WTC11 (cell line): ENCODE measurements at regions not wholly inside any gene's neighbourhood (a gene's known extent, or its start where the extent isn't known, plus 50 kb on each side); places are given as distances from the start of the nearest gene placed in this dataset.

Experiments
- ATAC-seq: fragments of 200-7000 bp; cut with Tn5 transposase; 2 replicates; pipeline ENCODE4 v1.10.0; 2021; ENCODE audit warnings: mild to moderate bottlenecking, moderate library complexity
- CTCF ChIA-PET: fragments of 300-600 bp; sonication (Branson Sonifier 250); formaldehyde crosslinking; loops from one replicate; lab custom pipeline; 2021; ENCODE audit warnings: antibody characterized with exemption; lab: Charles Lee
- POLR2A ChIA-PET: fragments of 350-600 bp; sonication (Branson Sonifier 250); formaldehyde crosslinking; loops from one replicate; lab custom pipeline; 2021; ENCODE audit warnings: antibody characterized with exemption; lab: Charles Lee
- DNase-seq: peaks from one replicate; pipeline ENCODE4 v3.0.0; 2021; ENCODE audit warnings: low spot score
- H3K27ac Mint-ChIP-seq: 2 replicates; pipeline ENCODE4 v1.8.0; 2021; ENCODE audit warnings: mixed read lengths
- H3K27me3 Mint-ChIP-seq: 2 replicates; pipeline ENCODE4 v1.8.0; 2021; ENCODE audit warnings: low read depth, mild to moderate bottlenecking, moderate library complexity, mixed read lengths
- H3K36me3 Mint-ChIP-seq: 2 replicates; pipeline ENCODE4 v1.8.0; 2021; ENCODE audit warnings: mixed read lengths
- H3K4me1 Mint-ChIP-seq: 2 replicates; pipeline ENCODE4 v1.8.0; 2022; ENCODE audit warnings: mixed read lengths
- H3K4me3 Mint-ChIP-seq: 2 replicates; pipeline ENCODE4 v1.8.0; 2021; ENCODE audit warnings: mild to moderate bottlenecking, moderate library complexity, mixed read lengths
- H3K9me3 Mint-ChIP-seq: 2 replicates; pipeline ENCODE4 v1.8.0; 2021; ENCODE audit warnings: mixed read lengths
- AFF4 ChIP-seq: sonication (generic); formaldehyde crosslinking; IDR thresholded peaks from 2 replicates; pipeline ENCODE4 v1.8.1; 2023; ENCODE audit warnings: mild to moderate bottlenecking, missing genetic modification reagents, borderline replicate concordance
- AR ChIP-seq: fragments of 250-450 bp; sonication (Bioruptor Pico); IDR thresholded peaks from 2 replicates; pipeline ENCODE4 v1.9.0; 2021; ENCODE audit warnings: mild to moderate bottlenecking
- ATF3 ChIP-seq: sonication (generic); formaldehyde crosslinking; conservative IDR thresholded peaks from 2 replicates; pipeline ENCODE4 v1.8.1; 2022; ENCODE audit warnings: mild to moderate bottlenecking, missing genetic modification reagents
- CDX4 ChIP-seq: fragments of 250-450 bp; sonication (Bioruptor Pico); IDR thresholded peaks from 2 replicates; pipeline ENCODE4 v1.9.0; 2021; ENCODE audit warnings: moderate library complexity, mild to moderate bottlenecking, inconsistent platforms, borderline replicate concordance
- CREB1 ChIP-seq: sonication (generic); formaldehyde crosslinking; IDR thresholded peaks from 2 replicates; pipeline ENCODE4 v1.8.0; 2023; ENCODE audit warnings: mild to moderate bottlenecking, missing genetic modification reagents
- ESRRA ChIP-seq: sonication (generic); formaldehyde crosslinking; IDR thresholded peaks from 2 replicates; pipeline ENCODE4 v1.8.1; 2022; ENCODE audit warnings: mild to moderate bottlenecking, missing genetic modification reagents, borderline replicate concordance
- FOXP1 ChIP-seq: sonication (generic); formaldehyde crosslinking; IDR thresholded peaks from 2 replicates; pipeline ENCODE4 v1.8.0; 2022; ENCODE audit warnings: missing genetic modification reagents, mild to moderate bottlenecking, moderate library complexity, borderline replicate concordance
- OVOL2 ChIP-seq: fragments of 250-450 bp; sonication (Bioruptor Pico); IDR thresholded peaks from 2 replicates; pipeline ENCODE4 v1.9.0; 2021; ENCODE audit warnings: mild to moderate bottlenecking, borderline replicate concordance
- RORB ChIP-seq: fragments of 250-450 bp; sonication (Bioruptor Pico); IDR thresholded peaks from 2 replicates; pipeline ENCODE4 v1.9.0; 2021; ENCODE audit warnings: mild to moderate bottlenecking
- SOX15 ChIP-seq: fragments of 250-450 bp; sonication (Bioruptor Pico); IDR thresholded peaks from 2 replicates; pipeline ENCODE4 v1.9.0; 2021; ENCODE audit warnings: mild to moderate bottlenecking
- STAT6 ChIP-seq: sonication (generic); formaldehyde crosslinking; conservative IDR thresholded peaks from 2 replicates; pipeline ENCODE4 v1.8.1; 2023; ENCODE audit warnings: mild to moderate bottlenecking, low read depth, missing genetic modification reagents, moderate library complexity
- USF1 ChIP-seq: sonication (generic); formaldehyde crosslinking; IDR thresholded peaks from 2 replicates; pipeline ENCODE4 v1.8.0; 2022; ENCODE audit warnings: mild to moderate bottlenecking, missing genetic modification reagents
- ZBTB43 ChIP-seq: sonication (generic); formaldehyde crosslinking; IDR thresholded peaks from 2 replicates; pipeline ENCODE4 v1.8.1; 2023; ENCODE audit warnings: mild to moderate bottlenecking, missing genetic modification reagents
- ZMAT4 ChIP-seq: fragments of 250-450 bp; sonication (Bioruptor Pico); IDR thresholded peaks from 2 replicates; pipeline ENCODE4 v1.9.0; 2021; ENCODE audit warnings: mild to moderate bottlenecking
- ZNF219 ChIP-seq: sonication (generic); formaldehyde crosslinking; IDR thresholded peaks from 2 replicates; pipeline ENCODE4 v1.8.0; 2023; ENCODE audit warnings: missing genetic modification reagents, mild to moderate bottlenecking, borderline replicate concordance
- ZNF317 ChIP-seq: sonication (generic); formaldehyde crosslinking; IDR thresholded peaks from 2 replicates; pipeline ENCODE4 v1.8.1; 2023; ENCODE audit warnings: low read depth, mild to moderate bottlenecking, moderate library complexity, missing genetic modification reagents, borderline replicate concordance
- ZSCAN18 ChIP-seq: fragments of 250-450 bp; sonication (Bioruptor Pico); IDR thresholded peaks from 2 replicates; pipeline ENCODE4 v2.1.2; 2022; ENCODE audit warnings: mild to moderate bottlenecking, moderate library complexity

GRCh38 chr4:115660465-115660864 is 547.0 kb upstream of the NDST4 start:
- ChIA-PET CTCF (no interaction called here), POLR2A (no interaction called here)
- Mint-ChIP-seq H3K27ac (no peak overlapping the region), H3K9me3 (no peaks in the 10 kb centered on the region), H3K27me3 (no peaks in the 10 kb centered on the region), H3K4me3 (no peak overlapping the region), H3K36me3 (no peaks in the 10 kb centered on the region), H3K4me1 (peaks cover 20% of the 10 kb centered on the region)
- ATAC-seq (no peak), DNase-seq (no peak)
- TF ChIP-seq FOXP1 (no peak), STAT6 (no peak), ESRRA (no peak), USF1 (no peak), OVOL2 (CRISPR knock-in tag) (no peak), SOX15 (CRISPR knock-in tag) (no peak), ATF3 (no peak), CDX4 (CRISPR knock-in tag) (no peak), ZNF219 (no peak), AR (no peak), ZSCAN18 (CRISPR knock-in tag) (no peak), ZBTB43 (CRISPR knock-in tag) (no peak), CREB1 (CRISPR knock-in tag) (no peak), RORB (CRISPR knock-in tag) (no peak), ZNF317 (no peak), AFF4 (CRISPR knock-in tag) (no peak), ZMAT4 (no peak)
